Upper lobe of right lung (tissue), 1 donor: ENCODE measurements at regions not wholly inside any gene's neighbourhood (a gene's known extent, or its start where the extent isn't known, plus 50 kb on each side); places are given as distances from the start of the nearest gene placed in this dataset.

ENCODE experiments used
- ATAC-seq: fragments of 200-7000 bp; cut with Tn5 transposase; one replicate; pipeline ENCODE4 v1.9.1; 2020; ENCODE audit warnings: mild to moderate bottlenecking, moderate library complexity
- DNase-seq: peaks from one replicate; pipeline ENCODE4 v3.0.0-alpha.2; 2020
- H3K27ac ChIP-seq: fragments of 200-600 bp; one replicate; pipeline ENCODE4 v1.8.0; 2022
- H3K27me3 ChIP-seq: fragments of 200-600 bp; one replicate; pipeline ENCODE4 v1.8.0; 2022; ENCODE audit warnings: mild to moderate bottlenecking
- H3K36me3 ChIP-seq: fragments of 200-600 bp; one replicate; pipeline ENCODE4 v1.8.0; 2022
- H3K4me1 ChIP-seq: fragments of 200-600 bp; one replicate; pipeline ENCODE4 v1.8.0; 2022
- H3K4me3 ChIP-seq: fragments of 200-600 bp; one replicate; pipeline ENCODE4 v1.8.0; 2022; ENCODE audit warnings: mild to moderate bottlenecking
- H3K9me3 ChIP-seq: fragments of 200-600 bp; one replicate; pipeline ENCODE4 v1.8.0; 2022
- intact Hi-C: fragments of 100-400 bp; cut with DNase I; formaldehyde crosslinking; loops from one replicate; pipeline ENCODE4 v1.11.0; 2022
- TF ChIP-seq, protein P1 (sequence below): fragments of 200-600 bp; IDR thresholded peaks from one replicate; pipeline ENCODE4 v1.8.0; 2022; ENCODE audit warnings: antibody characterized with exemption
- donor health status: DM: no; HTN: yes; CAD: no; lungs with severe emphysema.

DNA sequence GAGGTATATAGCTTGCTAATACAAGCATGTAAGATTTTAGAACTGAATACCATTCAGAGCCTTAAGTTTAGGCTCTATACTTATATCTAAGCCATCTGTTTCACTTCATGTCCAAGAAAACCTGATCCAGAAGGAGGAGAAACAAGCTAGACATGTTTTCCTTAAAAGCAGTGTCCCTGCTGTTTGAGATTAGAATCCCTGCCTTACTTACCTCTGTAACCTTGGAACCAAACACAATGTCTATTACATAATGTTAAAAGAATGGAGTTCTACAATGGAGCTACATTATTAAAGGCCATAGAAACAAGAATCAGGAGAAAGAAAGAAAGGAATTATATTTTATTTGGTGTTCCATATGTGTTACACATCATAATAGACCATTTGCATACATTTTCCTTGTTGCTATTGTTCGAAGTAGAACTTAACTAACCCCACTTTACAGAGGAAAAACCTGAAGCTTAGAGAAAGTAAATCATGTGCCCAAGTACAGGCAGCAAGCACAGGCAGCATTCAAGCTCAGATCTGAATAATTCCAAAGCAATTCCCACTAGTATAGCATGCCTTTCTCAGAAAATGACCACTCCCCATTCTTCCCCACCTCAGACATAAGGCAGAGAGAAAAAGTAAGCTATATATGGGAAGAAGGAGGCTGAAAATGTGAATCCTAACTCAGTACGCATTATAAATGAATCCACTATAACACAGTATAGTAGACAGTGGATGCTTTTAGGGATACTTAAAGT lies 380.1 kb upstream of the SPAG17 start:
- intact Hi-C loops: no loop called here
- Histone ChIP-seq H3K9me3 (no peaks in the 10 kb centered on the region), H3K27ac (no peak overlapping the region), H3K4me3 (no peak overlapping the region), H3K27me3 (no peaks in the 10 kb centered on the region), H3K36me3 (no peaks in the 10 kb centered on the region), H3K4me1 (no peaks in the 10 kb centered on the region)
- DNase-seq (no peak), ATAC-seq (no peak)
- TF ChIP-seq, protein P1, sequence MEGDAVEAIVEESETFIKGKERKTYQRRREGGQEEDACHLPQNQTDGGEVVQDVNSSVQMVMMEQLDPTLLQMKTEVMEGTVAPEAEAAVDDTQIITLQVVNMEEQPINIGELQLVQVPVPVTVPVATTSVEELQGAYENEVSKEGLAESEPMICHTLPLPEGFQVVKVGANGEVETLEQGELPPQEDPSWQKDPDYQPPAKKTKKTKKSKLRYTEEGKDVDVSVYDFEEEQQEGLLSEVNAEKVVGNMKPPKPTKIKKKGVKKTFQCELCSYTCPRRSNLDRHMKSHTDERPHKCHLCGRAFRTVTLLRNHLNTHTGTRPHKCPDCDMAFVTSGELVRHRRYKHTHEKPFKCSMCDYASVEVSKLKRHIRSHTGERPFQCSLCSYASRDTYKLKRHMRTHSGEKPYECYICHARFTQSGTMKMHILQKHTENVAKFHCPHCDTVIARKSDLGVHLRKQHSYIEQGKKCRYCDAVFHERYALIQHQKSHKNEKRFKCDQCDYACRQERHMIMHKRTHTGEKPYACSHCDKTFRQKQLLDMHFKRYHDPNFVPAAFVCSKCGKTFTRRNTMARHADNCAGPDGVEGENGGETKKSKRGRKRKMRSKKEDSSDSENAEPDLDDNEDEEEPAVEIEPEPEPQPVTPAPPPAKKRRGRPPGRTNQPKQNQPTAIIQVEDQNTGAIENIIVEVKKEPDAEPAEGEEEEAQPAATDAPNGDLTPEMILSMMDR: no peak

DNA sequence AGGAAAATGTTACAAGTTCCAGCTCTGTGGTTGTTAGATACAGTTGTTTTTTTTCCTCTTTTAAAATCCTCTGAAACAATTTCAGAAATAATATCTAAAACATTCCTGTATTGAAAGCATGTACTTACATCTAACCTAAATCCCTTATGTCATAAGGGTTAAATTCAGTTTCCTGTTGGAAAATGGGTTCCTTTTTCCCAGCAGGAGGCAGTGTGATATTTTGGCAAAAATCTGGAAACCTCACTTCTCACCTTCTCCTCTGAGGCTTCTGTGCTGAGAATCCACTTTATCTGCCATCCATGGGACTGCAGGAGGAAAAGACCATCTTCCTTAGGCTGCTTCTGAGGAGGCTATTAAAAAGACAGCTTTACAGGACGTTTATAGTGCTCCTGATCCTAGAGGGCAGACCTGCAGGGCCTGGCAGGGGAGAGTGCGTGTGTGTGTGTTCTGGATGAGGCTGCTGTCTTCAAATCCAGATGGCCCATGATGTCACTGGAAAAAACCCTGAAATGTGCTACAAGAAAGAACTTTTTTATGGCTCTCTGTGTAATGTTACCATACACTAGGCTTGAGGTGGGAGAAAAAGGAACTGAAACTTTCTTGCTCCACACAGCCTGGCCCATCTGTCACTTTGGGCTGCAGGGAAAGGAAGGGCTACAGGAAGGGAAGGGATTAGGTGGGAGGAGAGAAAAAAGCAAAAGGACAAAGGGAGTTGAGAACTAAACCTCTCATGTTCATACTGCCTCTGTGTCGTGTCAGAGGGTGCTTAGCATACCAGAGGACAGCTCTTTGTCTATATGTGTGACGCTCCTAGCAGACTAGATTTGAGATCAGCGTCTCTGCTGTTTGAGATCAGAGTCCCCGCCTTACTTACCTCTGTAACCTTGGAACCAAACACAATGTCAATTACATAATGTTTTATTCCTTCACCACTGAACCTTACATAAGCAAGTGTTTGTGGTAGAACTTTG lies 379.2 kb upstream of the SPAG17 start:
- H3K4me1 ChIP-seq: no peaks in the 10 kb centered on the region
- no peaks in the 10 kb centered on the region for H3K9me3 ChIP-seq
- H3K4me3 ChIP-seq: no peak overlapping the region
- no peaks in the 10 kb centered on the region for H3K36me3 ChIP-seq
- intact Hi-C loops: no loop called here
- no peaks in the 10 kb centered on the region for H3K27me3 ChIP-seq
- TF ChIP-seq, protein P1: no peak
- ATAC-seq (peak; percentile 37), DNase-seq (no peak)
- no peak overlapping the region for H3K27ac ChIP-seq

DNA sequence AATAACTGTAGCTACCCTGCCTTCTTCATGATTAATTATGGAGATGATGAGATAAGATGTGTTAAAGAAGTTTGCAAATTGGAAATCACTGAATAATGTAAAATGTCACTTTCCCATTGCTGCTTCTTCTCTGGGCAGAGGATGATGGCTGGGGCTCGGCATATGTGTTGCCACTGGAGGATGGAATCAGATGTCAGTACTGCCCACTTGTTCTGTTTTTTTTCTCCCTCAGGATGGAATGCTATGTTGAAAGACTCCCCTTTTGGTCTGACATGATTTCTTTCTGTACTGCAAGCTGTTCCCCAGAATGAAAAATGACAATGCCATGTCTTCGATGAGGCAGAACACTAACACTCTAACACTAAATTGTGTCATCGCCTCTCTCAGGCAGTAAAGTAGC lies 373.9 kb upstream of the SPAG17 start:
- no peaks in the 10 kb centered on the region for H3K9me3 ChIP-seq
- intact Hi-C loops: no loop called here
- H3K4me3 ChIP-seq: no peak overlapping the region
- no peaks in the 10 kb centered on the region for H3K27me3 ChIP-seq
- DNase-seq: no peak
- ATAC-seq: no peak
- TF ChIP-seq, protein P1: no peak
- no peak overlapping the region for H3K27ac ChIP-seq
- no peaks in the 10 kb centered on the region for H3K4me1 ChIP-seq
- H3K36me3 ChIP-seq: no peaks in the 10 kb centered on the region

DNA sequence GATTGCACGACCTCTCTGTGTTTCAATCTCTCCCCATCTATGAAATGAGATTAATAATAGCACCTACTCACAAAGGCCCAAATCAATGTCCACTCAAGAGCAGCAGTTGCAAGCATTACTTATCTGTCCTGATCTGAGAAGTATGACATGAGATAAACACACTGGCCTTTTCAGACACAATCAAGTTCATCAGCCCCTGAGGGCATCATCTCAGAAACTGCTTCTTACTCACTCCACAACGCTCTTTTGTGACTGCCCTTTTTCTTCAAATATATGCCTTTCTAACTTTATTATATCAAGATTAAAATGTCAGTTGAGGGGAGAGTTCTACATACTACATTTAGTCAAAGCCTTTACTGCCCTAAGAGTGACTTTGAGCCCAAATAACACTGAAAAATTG lies 371.9 kb upstream of the SPAG17 start:
- TF ChIP-seq, protein P1: no peak
- Histone ChIP-seq H3K27me3 (no peaks in the 10 kb centered on the region), H3K27ac (no peak overlapping the region), H3K4me3 (no peak overlapping the region), H3K36me3 (no peaks in the 10 kb centered on the region), H3K4me1 (no peaks in the 10 kb centered on the region), H3K9me3 (no peaks in the 10 kb centered on the region)
- no peak for ATAC-seq
- intact Hi-C loops: no loop called here
- no peak for DNase-seq

DNA sequence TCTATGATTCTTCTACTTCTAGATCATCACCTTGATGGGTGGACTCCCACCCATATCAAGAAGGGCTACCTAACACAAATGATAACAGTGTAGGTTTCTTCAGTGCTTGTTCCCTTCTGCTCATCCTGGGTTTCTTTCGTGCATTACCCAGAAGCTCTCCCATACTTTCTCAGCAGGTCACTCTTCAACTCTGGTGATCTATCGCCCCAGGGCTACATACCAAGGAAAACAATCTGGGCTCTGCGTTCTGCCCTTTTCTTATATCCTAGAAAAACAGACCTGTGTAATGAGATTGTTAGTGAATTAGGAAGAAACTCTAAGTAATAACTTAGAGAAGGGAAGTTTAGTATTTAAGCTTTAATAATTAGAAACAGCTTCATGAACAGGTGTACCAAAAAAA lies 370.6 kb upstream of the SPAG17 start:
- Histone ChIP-seq H3K4me3 (no peak overlapping the region), H3K36me3 (no peaks in the 10 kb centered on the region), H3K9me3 (peaks cover 2% of the 10 kb centered on the region), H3K27me3 (no peaks in the 10 kb centered on the region), H3K27ac (no peak overlapping the region), H3K4me1 (no peaks in the 10 kb centered on the region)
- DNase-seq (no peak), ATAC-seq (no peak)
- intact Hi-C loops: no loop called here
- TF ChIP-seq, protein P1: no peak
